Esophagus muscularis mucosa (tissue), 4 donors: ENCODE measurements at regions not wholly inside any gene's neighbourhood (a gene's known extent, or its start where the extent isn't known, plus 50 kb on each side); places are given as distances from the start of the nearest gene placed in this dataset.

Source experiments
- DNase-seq: peaks from one replicate; pipeline ENCODE4 v3.0.0-alpha.2; 2017; ENCODE audit errors: extremely low spot score
- H3K27ac ChIP-seq, 4 donors: fragments of 200-600 bp; sonication (generic); replicated peaks in 1 of 4; 1 replicate in 3 of 4; 2 replicates in 1 of 4; pipeline ENCODE4 v1.5.1; 2016 to 2019; ENCODE audit warnings: mild to moderate bottlenecking in 1 of 4
- H3K27me3 ChIP-seq, 4 donors: fragments of 200-600 bp; sonication (generic); one replicate each; pipeline versions ENCODE4 v1.5.1 to v1.6.0; 2016 to 2019
- H3K36me3 ChIP-seq, 4 donors: fragments of 200-600 bp; sonication (generic); one replicate each; pipeline ENCODE4 v1.5.1; 2016 to 2019
- H3K4me1 ChIP-seq, 4 donors: fragments of 200-600 bp; sonication (generic); one replicate each; pipeline ENCODE4 v1.5.1; 2016 to 2019
- H3K4me3 ChIP-seq, 4 donors: fragments of 200-600 bp; sonication (generic); 1 replicate in 2 of 4; 2 replicates in 2 of 4; pipeline ENCODE4 v1.5.1; 2016 to 2019; ENCODE audit warnings: mild to moderate bottlenecking in 4 of 4, moderate library complexity in 1 of 4
- H3K9me3 ChIP-seq, 4 donors: fragments of 200-600 bp; sonication (generic); 1 replicate in 3 of 4; 2 replicates in 1 of 4; pipeline ENCODE4 v1.5.1; 2016 to 2019
- EP300 ChIP-seq: sonication (generic); formaldehyde crosslinking; IDR thresholded peaks from one replicate; pipeline ENCODE4 v1.6.1; 2017; ENCODE audit warnings: antibody characterized with exemption
- POLR2A ChIP-seq: fragments of 450-650 bp; IDR thresholded peaks from one replicate; pipeline ENCODE4 v1.6.1; 2017; ENCODE audit warnings: antibody characterized with exemption, moderate library complexity, mild to moderate bottlenecking, low read depth
- POLR2AphosphoS5 ChIP-seq, 2 donors: sonication (generic); formaldehyde crosslinking; IDR thresholded peaks; one replicate each; pipeline ENCODE4 v1.6.1; 2017; ENCODE audit warnings: antibody characterized with exemption in 2 of 2
- WGBS: methylation state at CpG from one replicate; pipeline ENCODE4 v1.1.5; 2018; 5-methylcytosine and 5-hydroxymethylcytosine counted together
- intact Hi-C: fragments of 100-400 bp; cut with DNase I; formaldehyde crosslinking; loops from one replicate; pipeline ENCODE4 v1.15.1; 2023
- TF ChIP-seq, protein P1 (sequence below), 3 experiments: fragments of 200-600 bp in 2 of 3; fragments of 450-650 bp in 1 of 3; sonication (generic) in 2 of 3; IDR thresholded peaks; one replicate each; pipeline ENCODE4 v1.5.1; 2017 to 2019; ENCODE audit warnings: antibody characterized with exemption in 3 of 3, mild to moderate bottlenecking in 2 of 3, moderate library complexity in 1 of 3

- 82% methylated on average over 3 of the region's 3 CpGs for WGBS
- TF ChIP-seq, protein P1, sequence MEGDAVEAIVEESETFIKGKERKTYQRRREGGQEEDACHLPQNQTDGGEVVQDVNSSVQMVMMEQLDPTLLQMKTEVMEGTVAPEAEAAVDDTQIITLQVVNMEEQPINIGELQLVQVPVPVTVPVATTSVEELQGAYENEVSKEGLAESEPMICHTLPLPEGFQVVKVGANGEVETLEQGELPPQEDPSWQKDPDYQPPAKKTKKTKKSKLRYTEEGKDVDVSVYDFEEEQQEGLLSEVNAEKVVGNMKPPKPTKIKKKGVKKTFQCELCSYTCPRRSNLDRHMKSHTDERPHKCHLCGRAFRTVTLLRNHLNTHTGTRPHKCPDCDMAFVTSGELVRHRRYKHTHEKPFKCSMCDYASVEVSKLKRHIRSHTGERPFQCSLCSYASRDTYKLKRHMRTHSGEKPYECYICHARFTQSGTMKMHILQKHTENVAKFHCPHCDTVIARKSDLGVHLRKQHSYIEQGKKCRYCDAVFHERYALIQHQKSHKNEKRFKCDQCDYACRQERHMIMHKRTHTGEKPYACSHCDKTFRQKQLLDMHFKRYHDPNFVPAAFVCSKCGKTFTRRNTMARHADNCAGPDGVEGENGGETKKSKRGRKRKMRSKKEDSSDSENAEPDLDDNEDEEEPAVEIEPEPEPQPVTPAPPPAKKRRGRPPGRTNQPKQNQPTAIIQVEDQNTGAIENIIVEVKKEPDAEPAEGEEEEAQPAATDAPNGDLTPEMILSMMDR (IDR thresholded peaks at IDR 0.05) = no peak
- TF ChIP-seq EP300 (no peak), POLR2A (no peak), POLR2AphosphoS5 (IDR thresholded peaks at IDR 0.05) (no peak)
Measured at GRCh38 chr14:65879248-65880009, 466.9 kb downstream of the FUT8 start.

DNA sequence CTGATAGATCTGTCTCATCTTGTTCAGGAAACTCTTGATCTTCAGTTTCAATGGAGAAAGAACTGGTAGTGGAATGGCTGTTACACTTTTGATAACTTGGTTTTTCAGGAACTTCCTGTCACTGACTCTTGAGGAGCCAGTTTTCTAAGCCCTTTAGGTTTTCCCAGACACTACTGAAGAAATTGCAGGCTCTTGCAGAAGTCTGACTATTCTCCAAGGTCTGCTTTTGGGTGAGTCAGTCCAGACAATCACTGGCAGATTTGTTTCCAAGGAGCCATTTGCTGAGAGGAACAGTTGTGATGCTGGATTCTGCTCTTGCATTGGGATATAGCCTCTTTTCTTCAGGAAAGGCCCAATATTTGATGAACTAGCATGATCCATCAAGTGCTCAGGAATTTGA, 468.0 kb downstream of the FUT8 start:
- H3K4me3 ChIP-seq = no peak overlapping the region
- no peak overlapping the region for H3K27ac ChIP-seq
- H3K27me3 ChIP-seq = no peaks in the 10 kb centered on the region
- no peak for DNase-seq
- peaks cover 0 to 7% (median 0%) of the 10 kb centered on the region in 4 donors for H3K9me3 ChIP-seq
- no peaks in the 10 kb centered on the region for H3K36me3 ChIP-seq
- TF ChIP-seq POLR2A (no peak), POLR2AphosphoS5 (IDR thresholded peaks at IDR 0.05) (no peak), EP300 (no peak)
- TF ChIP-seq, protein P1 (IDR thresholded peaks at IDR 0.05) = no peak
- H3K4me1 ChIP-seq = no peaks in the 10 kb centered on the region
- intact Hi-C loops = no loop called here

More at GRCh38 chr14:65879248-65880009, 466.9 kb downstream of the FUT8 start:
- H3K4me3 ChIP-seq = no peak overlapping the region
- H3K4me1 ChIP-seq = no peaks in the 10 kb centered on the region
- no peak overlapping the region for H3K27ac ChIP-seq
- DNase-seq = no peak
- no peaks in the 10 kb centered on the region for H3K27me3 ChIP-seq
- peaks cover 0 to 7% (median 0%) of the 10 kb centered on the region in 4 donors for H3K9me3 ChIP-seq
- no peaks in the 10 kb centered on the region for H3K36me3 ChIP-seq
- intact Hi-C loops = no loop called here

DNA sequence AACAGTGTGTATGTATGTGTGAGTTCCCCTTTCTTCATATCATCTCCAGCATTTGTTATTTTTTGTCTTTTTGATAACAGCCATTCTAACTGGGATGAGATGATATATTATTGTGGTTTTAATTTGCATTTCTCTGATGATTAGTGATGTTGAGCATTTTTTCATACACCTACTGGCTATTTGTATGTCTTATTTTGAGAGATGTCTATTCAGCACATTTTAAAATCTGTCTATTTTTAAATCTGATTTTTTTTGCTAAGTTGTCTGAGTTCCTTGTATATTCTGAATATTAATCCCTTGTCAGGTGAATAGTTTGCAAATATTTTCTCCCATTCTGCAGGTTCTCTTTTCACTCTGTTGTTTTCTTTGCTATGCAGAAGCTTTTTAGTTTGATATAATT, 469.1 kb downstream of the FUT8 start:
- Histone ChIP-seq H3K27me3 (no peaks in the 10 kb centered on the region), H3K4me1 (no peaks in the 10 kb centered on the region), H3K36me3 (no peaks in the 10 kb centered on the region), H3K27ac (no peak overlapping the region), H3K9me3 (peaks cover 0 to 7% (median 0%) of the 10 kb centered on the region in 4 donors), H3K4me3 (no peak overlapping the region)
- intact Hi-C loops = no loop called here
- TF ChIP-seq POLR2A = no peak
- TF ChIP-seq EP300 = no peak
- TF ChIP-seq, protein P1 (IDR thresholded peaks at IDR 0.05) = no peak
- TF ChIP-seq POLR2AphosphoS5 (IDR thresholded peaks at IDR 0.05) = no peak
- no peak for DNase-seq

- WGBS = 83% methylated on average over 3 of the region's 3 CpGs
- H3K36me3 ChIP-seq = no peaks in the 10 kb centered on the region
- intact Hi-C loops = no loop called here
- H3K4me1 ChIP-seq = no peaks in the 10 kb centered on the region
- H3K27me3 ChIP-seq = peaks cover 0 to 5% (median 0%) of the 10 kb centered on the region in 4 donors
- TF ChIP-seq EP300 = no peak
- no peak for TF ChIP-seq POLR2AphosphoS5 (IDR thresholded peaks at IDR 0.05)
- TF ChIP-seq POLR2A = no peak
- TF ChIP-seq, protein P1 (IDR thresholded peaks at IDR 0.05) = no peak
- no peaks in the 10 kb centered on the region for H3K9me3 ChIP-seq
- H3K27ac ChIP-seq = no peak overlapping the region
- DNase-seq = no peak
- no peak overlapping the region for H3K4me3 ChIP-seq
Measured at GRCh38 chr14:65888677-65889076, 476.1 kb downstream of the FUT8 start.
